K562 (cell line): ENCODE measurements at regions not wholly inside any gene's neighbourhood (a gene's known extent, or its start where the extent isn't known, plus 50 kb on each side); places are given as distances from the start of the nearest gene placed in this dataset.

Experiments
- ATF1 ChIP-seq, 2 experiments: fragments of 450-650 bp in 1 of 2; IDR thresholded peaks; 2 replicates each; pipeline ENCODE4 v1.6.1; 2016; ENCODE audit warnings: missing compliant biosample characterization in 1 of 2, missing genetic modification characterization in 1 of 2
- CEBPG ChIP-seq, 3 experiments: fragments of 200-800 bp in 1 of 3; sonication (Bioruptor generic) in 1 of 3; sonication (generic) in 1 of 3; formaldehyde crosslinking in 1 of 3; IDR thresholded peaks in 2 of 3; conservative IDR thresholded peaks in 1 of 3; 2 replicates each; pipeline versions ENCODE4 v1.6.1 to v1.8.0; 2016 to 2022; ENCODE audit warnings: missing compliant biosample characterization in 2 of 3, missing genetic modification characterization in 2 of 3, mild to moderate bottlenecking in 1 of 3, missing genetic modification reagents in 1 of 3
- RBM25 ChIP-seq: fragments of 200-400 bp; formaldehyde crosslinking; IDR thresholded peaks from 2 replicates; pipeline ENCODE4 v1.6.1; 2018; ENCODE audit warnings: low read length, low read depth, moderate library complexity; ENCODE audit not compliant: severe bottlenecking
- ZNF778 ChIP-seq: fragments of 450-650 bp; formaldehyde crosslinking; IDR thresholded peaks from 2 replicates; pipeline ENCODE4 v1.4.0; 2020; ENCODE audit warnings: mild to moderate bottlenecking, moderate library complexity
- TF ChIP-seq, protein P1 (sequence below): fragments of 450-650 bp; IDR thresholded peaks from 2 replicates; pipeline ENCODE4 v1.6.1; 2016; ENCODE audit warnings: mild to moderate bottlenecking
- TF ChIP-seq, protein P2 (sequence below): fragments of 250-450 bp; sonication (Bioruptor Pico); IDR thresholded peaks from 2 replicates; pipeline ENCODE4 v1.8.0; 2021; ENCODE audit warnings: borderline replicate concordance, mild to moderate bottlenecking, moderate library complexity; ENCODE audit not compliant: poor library complexity, severe bottlenecking

DNA sequence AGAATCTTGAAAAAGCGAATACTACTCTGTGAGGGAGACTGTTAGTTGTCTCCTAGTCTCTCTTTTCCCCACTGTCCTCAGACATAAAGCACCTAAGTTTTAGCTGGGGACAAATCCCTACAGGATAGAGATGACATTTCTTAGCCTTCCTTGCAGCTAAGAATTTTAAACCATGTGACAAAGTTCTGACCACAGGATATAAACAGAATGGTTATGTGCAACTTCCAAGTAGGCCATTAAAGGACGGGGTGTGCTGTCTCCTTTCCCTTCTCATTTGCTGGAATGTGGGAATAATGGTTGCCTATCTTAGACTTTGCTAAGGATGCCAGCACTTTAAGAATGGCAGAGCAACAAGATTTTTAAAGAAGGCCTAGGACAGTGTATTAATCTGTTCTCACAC, 74.9 kb upstream of the PRPS1L1 start (continued):
- TF ChIP-seq ATF1 (CRISPR knock-in tag; IDR thresholded peaks at IDR 0.05) (no peak), ATF1 (tag; IDR thresholded peaks at IDR 0.05) (no peak), ZNF778 (CRISPR knock-in tag) (no peak), RBM25 (no peak), CEBPG (CRISPR knock-in tag; IDR thresholded peaks at IDR 0.05) (no peak), CEBPG (tag; conservative IDR thresholded peaks at IDR 0.05 in 1 of 2, IDR thresholded peaks at IDR 0.05 in 1 of 2) (no peak)
- TF ChIP-seq, protein P1, sequence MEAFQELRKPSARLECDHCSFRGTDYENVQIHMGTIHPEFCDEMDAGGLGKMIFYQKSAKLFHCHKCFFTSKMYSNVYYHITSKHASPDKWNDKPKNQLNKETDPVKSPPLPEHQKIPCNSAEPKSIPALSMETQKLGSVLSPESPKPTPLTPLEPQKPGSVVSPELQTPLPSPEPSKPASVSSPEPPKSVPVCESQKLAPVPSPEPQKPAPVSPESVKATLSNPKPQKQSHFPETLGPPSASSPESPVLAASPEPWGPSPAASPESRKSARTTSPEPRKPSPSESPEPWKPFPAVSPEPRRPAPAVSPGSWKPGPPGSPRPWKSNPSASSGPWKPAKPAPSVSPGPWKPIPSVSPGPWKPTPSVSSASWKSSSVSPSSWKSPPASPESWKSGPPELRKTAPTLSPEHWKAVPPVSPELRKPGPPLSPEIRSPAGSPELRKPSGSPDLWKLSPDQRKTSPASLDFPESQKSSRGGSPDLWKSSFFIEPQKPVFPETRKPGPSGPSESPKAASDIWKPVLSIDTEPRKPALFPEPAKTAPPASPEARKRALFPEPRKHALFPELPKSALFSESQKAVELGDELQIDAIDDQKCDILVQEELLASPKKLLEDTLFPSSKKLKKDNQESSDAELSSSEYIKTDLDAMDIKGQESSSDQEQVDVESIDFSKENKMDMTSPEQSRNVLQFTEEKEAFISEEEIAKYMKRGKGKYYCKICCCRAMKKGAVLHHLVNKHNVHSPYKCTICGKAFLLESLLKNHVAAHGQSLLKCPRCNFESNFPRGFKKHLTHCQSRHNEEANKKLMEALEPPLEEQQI: no peak
- TF ChIP-seq, protein P2, sequence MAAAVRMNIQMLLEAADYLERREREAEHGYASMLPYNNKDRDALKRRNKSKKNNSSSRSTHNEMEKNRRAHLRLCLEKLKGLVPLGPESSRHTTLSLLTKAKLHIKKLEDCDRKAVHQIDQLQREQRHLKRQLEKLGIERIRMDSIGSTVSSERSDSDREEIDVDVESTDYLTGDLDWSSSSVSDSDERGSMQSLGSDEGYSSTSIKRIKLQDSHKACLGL (CRISPR knock-in tag): no peak
